Pons (tissue), 1 donor: ENCODE measurements at regions not wholly inside any gene's neighbourhood (a gene's known extent, or its start where the extent isn't known, plus 50 kb on each side); places are given as distances from the start of the nearest gene placed in this dataset.
"Not testable (repeated sequence)": the region's sequence is repeated elsewhere in the genome, so short reads cannot be mapped to it uniquely, and the experiment has no call there.

ENCODE experiments used
- DNase-seq: peaks from one replicate; pipeline ENCODE4 v3.0.0-alpha.2; 2016; ENCODE audit warnings: low spot score

GRCh38 chrX:125198546-125198945 is 121.1 kb upstream of the TEX13C start:
- DNase-seq = no peak

- DNase-seq = no peak
Measured at GRCh38 chrX:125202591-125203248, 117.0 kb upstream of the TEX13C start.

GRCh38 chrX:125203365-125203736 is 116.3 kb upstream of the TEX13C start:
- DNase-seq = no peak

- DNase-seq = peak; percentile 32
Measured at GRCh38 chrX:125203737-125204578, 115.7 kb upstream of the TEX13C start.

GRCh38 chrX:125204681-125205132 is 115.0 kb upstream of the TEX13C start:
- no peak for DNase-seq

GRCh38 chrX:125205133-125205917 is 114.3 kb upstream of the TEX13C start:
- peak; percentile 16 for DNase-seq

GRCh38 chrX:125205918-125206665 is 113.6 kb upstream of the TEX13C start:
- no peak for DNase-seq

GRCh38 chrX:125210146-125210545 is 109.5 kb upstream of the TEX13C start:
- DNase-seq = no peak

- no peak for DNase-seq
Measured at GRCh38 chrX:125219852-125220251, 99.8 kb upstream of the TEX13C start.

GRCh38 chrX:125236955-125237354 is 82.7 kb upstream of the TEX13C start:
- no peak for DNase-seq

- no peak for DNase-seq
Measured at GRCh38 chrX:125248931-125249330, 70.7 kb upstream of the TEX13C start.

- DNase-seq = not testable (repeated sequence)
Measured at GRCh38 chrX:125255759-125256158, 63.9 kb upstream of the TEX13C start.

GRCh38 chrX:125262836-125263235 is 56.8 kb upstream of the TEX13C start:
- DNase-seq = no peak

- no peak for DNase-seq
Measured at GRCh38 chrX:125266153-125266660, 53.5 kb upstream of the TEX13C start.
